ENCODE measurements at regions not wholly inside any gene's neighbourhood (a gene's known extent, or its start where the extent isn't known, plus 50 kb on each side); places are given as distances from the start of the nearest gene placed in this dataset.

- no peak for TF ChIP-seq CTCF (IDR thresholded peaks at IDR 0.05; ENCODE audit: insufficient read depth, low read depth, low read length, missing control alignments)
- no peak for DNase-seq (ENCODE audit: low read depth)
- H3K4me3 ChIP-seq (ENCODE audit: low read length): no peak overlapping the region
Observed at GRCh38 chr7:25722856-25723255, 429.1 kb upstream of the NFE2L3 start.

- no peak overlapping the region for H3K4me3 ChIP-seq (ENCODE audit: low read length)
- no peak for TF ChIP-seq CTCF (IDR thresholded peaks at IDR 0.05; ENCODE audit: insufficient read depth, low read depth, low read length, missing control alignments)
- no peak for DNase-seq (ENCODE audit: low read depth)
Observed at GRCh38 chr7:25725451-25725850, 426.5 kb upstream of the NFE2L3 start.

- TF ChIP-seq CTCF (IDR thresholded peaks at IDR 0.05; ENCODE audit: insufficient read depth, low read depth, low read length, missing control alignments): no peak
- DNase-seq (ENCODE audit: low read depth): no peak
- H3K4me3 ChIP-seq (ENCODE audit: low read length): no peak overlapping the region
Observed at GRCh38 chr7:25726170-25726780, 425.7 kb upstream of the NFE2L3 start.

GRCh38 chr7:25726781-25727311 lies 425.2 kb upstream of the NFE2L3 start:
- DNase-seq (ENCODE audit: low read depth): peak; percentile 79
- TF ChIP-seq CTCF (IDR thresholded peaks at IDR 0.05; ENCODE audit: insufficient read depth, low read depth, low read length, missing control alignments): no peak
- no peak overlapping the region for H3K4me3 ChIP-seq (ENCODE audit: low read length)

- no peak for TF ChIP-seq CTCF (IDR thresholded peaks at IDR 0.05; ENCODE audit: insufficient read depth, low read depth, low read length, missing control alignments)
- H3K4me3 ChIP-seq (ENCODE audit: low read length): no peak overlapping the region
- DNase-seq (ENCODE audit: low read depth): no peak
Observed at GRCh38 chr7:25727446-25727845, 424.6 kb upstream of the NFE2L3 start.

- DNase-seq (ENCODE audit: low read depth): no peak
- H3K4me3 ChIP-seq (ENCODE audit: low read length): no peak overlapping the region
- TF ChIP-seq CTCF (IDR thresholded peaks at IDR 0.05; ENCODE audit: insufficient read depth, low read depth, low read length, missing control alignments): no peak
Observed at GRCh38 chr7:25727876-25728275, 424.1 kb upstream of the NFE2L3 start.
